IMR-90 (cell line): ENCODE measurements at regions not wholly inside any gene's neighbourhood (a gene's known extent, or its start where the extent isn't known, plus 50 kb on each side); places are given as distances from the start of the nearest gene placed in this dataset.

ENCODE experiments used
- BHLHE40 ChIP-seq: fragments of 150-350 bp; IDR thresholded peaks from 2 replicates; pipeline ENCODE4 v1.6.1; 2016; ENCODE audit warnings: mild to moderate bottlenecking, low read depth, low read length
- CEBPB ChIP-seq: IDR thresholded peaks from 2 replicates; pipeline ENCODE4 v1.6.1; 2012; ENCODE audit warnings: low read depth, low read length, improper control_type of control experiment
- CTCF ChIP-seq: conservative IDR thresholded peaks from 2 replicates; pipeline ENCODE4 v1.5.1; 2012; ENCODE audit warnings: mild to moderate bottlenecking, low read depth, low read length, improper control_type of control experiment
- FOS ChIP-seq: fragments of 150-350 bp; IDR thresholded peaks from 2 replicates; pipeline ENCODE4 v1.6.1; 2016; ENCODE audit warnings: low read depth, low read length
- MAFK ChIP-seq: IDR thresholded peaks from 2 replicates; pipeline ENCODE4 v1.6.1; 2012; ENCODE audit warnings: low read depth, low read length, improper control_type of control experiment
- MXI1 ChIP-seq: IDR thresholded peaks from 2 replicates; pipeline ENCODE4 v1.6.1; 2012; ENCODE audit warnings: low read depth, mild to moderate bottlenecking, low read length, moderate library complexity, borderline replicate concordance
- POLR2A ChIP-seq: IDR thresholded peaks from 2 replicates; pipeline ENCODE4 v1.6.1; 2012; ENCODE audit warnings: mild to moderate bottlenecking, low read depth, low read length
- RAD21 ChIP-seq: IDR thresholded peaks from 2 replicates; pipeline ENCODE4 v1.6.1; 2012; ENCODE audit warnings: low read length, improper control_type of control experiment
- RCOR1 ChIP-seq: IDR thresholded peaks from 2 replicates; pipeline ENCODE4 v1.6.1; 2012; ENCODE audit warnings: mild to moderate bottlenecking, low read length, improper control_type of control experiment; ENCODE audit not compliant: insufficient replicate concordance
- RFX5 ChIP-seq: IDR thresholded peaks from 2 replicates; pipeline ENCODE4 v1.8.0; 2012; ENCODE audit warnings: low read depth, mild to moderate bottlenecking, low read length, moderate library complexity
- USF2 ChIP-seq: fragments of 150-350 bp; IDR thresholded peaks from 2 replicates; pipeline ENCODE4 v1.6.1; 2017; ENCODE audit warnings: mild to moderate bottlenecking, antibody characterized with exemption, low read length, low read depth
- TF ChIP-seq, protein P1 (sequence below): fragments of 150-350 bp; IDR thresholded peaks from 2 replicates; pipeline ENCODE4 v1.6.1; 2016; ENCODE audit warnings: low read depth, mild to moderate bottlenecking, low read length, moderate library complexity, borderline replicate concordance

DNA sequence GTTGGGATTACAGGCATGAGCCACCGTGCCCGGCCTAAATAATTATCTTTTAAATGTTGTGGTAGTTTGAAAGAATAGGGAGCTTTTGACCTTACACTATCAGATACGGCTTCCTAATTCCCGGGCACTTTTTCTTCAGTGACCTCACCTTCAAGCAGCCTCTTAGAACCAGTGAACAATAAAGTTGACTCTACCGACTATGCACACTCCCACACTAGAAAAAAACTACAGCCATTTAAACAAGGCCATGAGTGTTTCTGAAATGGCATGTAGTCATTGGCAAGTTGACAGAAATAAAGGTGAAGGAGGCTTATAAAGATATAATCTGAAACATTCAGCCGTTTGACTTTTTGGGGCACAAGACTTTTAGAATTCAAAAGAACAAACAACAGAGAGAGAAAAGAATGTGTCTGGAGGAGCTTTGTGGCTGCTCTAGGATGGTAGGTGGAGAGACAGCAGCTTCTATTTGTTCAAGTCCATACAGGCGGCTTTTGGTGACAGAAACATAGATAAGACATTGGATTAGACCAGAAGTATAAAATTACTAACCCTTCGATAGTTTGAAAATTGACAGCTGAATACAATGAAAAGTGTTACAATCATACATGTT is 75.2 kb downstream of the GJA1 start:
- TF ChIP-seq POLR2A (no peak), CTCF (no peak), FOS (no peak), CEBPB (no peak), BHLHE40 (no peak), MAFK (no peak), RAD21 (no peak), USF2 (no peak), MXI1 (no peak), RCOR1 (no peak), RFX5 (no peak)
- TF ChIP-seq, protein P1, sequence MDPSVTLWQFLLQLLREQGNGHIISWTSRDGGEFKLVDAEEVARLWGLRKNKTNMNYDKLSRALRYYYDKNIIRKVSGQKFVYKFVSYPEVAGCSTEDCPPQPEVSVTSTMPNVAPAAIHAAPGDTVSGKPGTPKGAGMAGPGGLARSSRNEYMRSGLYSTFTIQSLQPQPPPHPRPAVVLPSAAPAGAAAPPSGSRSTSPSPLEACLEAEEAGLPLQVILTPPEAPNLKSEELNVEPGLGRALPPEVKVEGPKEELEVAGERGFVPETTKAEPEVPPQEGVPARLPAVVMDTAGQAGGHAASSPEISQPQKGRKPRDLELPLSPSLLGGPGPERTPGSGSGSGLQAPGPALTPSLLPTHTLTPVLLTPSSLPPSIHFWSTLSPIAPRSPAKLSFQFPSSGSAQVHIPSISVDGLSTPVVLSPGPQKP: no peak
